Astrocyte (in vitro differentiated cells and primary cell): ENCODE measurements at regions not wholly inside any gene's neighbourhood (a gene's known extent, or its start where the extent isn't known, plus 50 kb on each side); places are given as distances from the start of the nearest gene placed in this dataset.

Source experiments
- DNase-seq: peaks from one replicate; pipeline ENCODE4 v3.0.0-alpha.2; 2010; ENCODE audit warnings: low read depth
- FAIRE-seq: peaks from 2 replicates; lab custom pipeline; 2011; peaks lifted over from hg19 to GRCh38; lab: Jason Lieb, UNC
- H2AFZ ChIP-seq: 2 replicates; pipeline ENCODE4 v1.6.0; 2012; ENCODE audit warnings: low read depth, low read length, inconsistent platforms
- H3K27ac ChIP-seq: 2 replicates; pipeline ENCODE4 v1.5.1; 2011; ENCODE audit warnings: low read depth, low read length, inconsistent platforms
- H3K27me3 ChIP-seq: 2 replicates; pipeline ENCODE4 v1.6.0; 2011; ENCODE audit warnings: low read length, inconsistent platforms; ENCODE audit not compliant: insufficient read depth
- H3K36me3 ChIP-seq: 2 replicates; pipeline ENCODE4 v1.5.1; 2011; ENCODE audit warnings: low read length, inconsistent platforms; ENCODE audit not compliant: insufficient read depth
- H3K4me1 ChIP-seq: 2 replicates; pipeline ENCODE4 v1.5.1; 2011; ENCODE audit warnings: low read length, inconsistent platforms; ENCODE audit not compliant: insufficient read depth
- H3K4me2 ChIP-seq: 2 replicates; pipeline ENCODE4 v1.6.0; 2012; ENCODE audit warnings: low read length, inconsistent platforms
- H3K4me3 ChIP-seq: 2 replicates; pipeline ENCODE4 v1.5.1; 2011; ENCODE audit warnings: low read depth, mild to moderate bottlenecking, low read length, inconsistent platforms; ENCODE audit not compliant: insufficient read depth
- H3K79me2 ChIP-seq: 2 replicates; pipeline ENCODE4 v1.6.0; 2012; ENCODE audit warnings: mild to moderate bottlenecking, low read length, inconsistent platforms; ENCODE audit not compliant: insufficient read depth
- H3K9ac ChIP-seq: 2 replicates; pipeline ENCODE4 v1.6.0; 2012; ENCODE audit warnings: mild to moderate bottlenecking, low read length, inconsistent platforms
- H3K9me3 ChIP-seq: 2 replicates; pipeline ENCODE4 v1.5.1; 2012; ENCODE audit warnings: low read depth, mild to moderate bottlenecking, low read length, inconsistent platforms; ENCODE audit not compliant: insufficient read depth
- H4K20me1 ChIP-seq: 2 replicates; pipeline ENCODE4 v1.6.0; 2012; ENCODE audit warnings: low read length, inconsistent platforms; ENCODE audit not compliant: insufficient read depth
- H3K27ac Mint-ChIP-seq: one replicate; pipeline ENCODE4 v1.8.0; 2021; ENCODE audit warnings: mild to moderate bottlenecking, mixed read lengths; ENCODE audit not compliant: unreplicated experiment
- H3K27me3 Mint-ChIP-seq: one replicate; pipeline ENCODE4 v1.8.0; 2021; ENCODE audit warnings: low read depth, mixed read lengths; ENCODE audit not compliant: unreplicated experiment
- H3K36me3 Mint-ChIP-seq: one replicate; pipeline ENCODE4 v1.8.0; 2021; ENCODE audit warnings: low read depth, mixed read lengths; ENCODE audit not compliant: unreplicated experiment
- H3K4me1 Mint-ChIP-seq: one replicate; pipeline ENCODE4 v1.8.0; 2021; ENCODE audit warnings: low read depth, mixed read lengths; ENCODE audit not compliant: unreplicated experiment
- H3K4me3 Mint-ChIP-seq: one replicate; pipeline ENCODE4 v1.8.0; 2021; ENCODE audit warnings: mild to moderate bottlenecking, moderate library complexity, mixed read lengths; ENCODE audit not compliant: unreplicated experiment
- H3K9me3 Mint-ChIP-seq: one replicate; pipeline ENCODE4 v1.8.0; 2021; ENCODE audit warnings: mild to moderate bottlenecking, mixed read lengths; ENCODE audit not compliant: unreplicated experiment
- EZH2 ChIP-seq: IDR thresholded peaks from 2 replicates; pipeline ENCODE4 v1.6.1; 2012; ENCODE audit warnings: mild to moderate bottlenecking, low read length, inconsistent platforms; ENCODE audit not compliant: insufficient read depth
- TF ChIP-seq, protein P1 (sequence below): IDR thresholded peaks from 2 replicates; pipeline ENCODE4 v1.5.1; 2011; ENCODE audit warnings: low read depth, mild to moderate bottlenecking, inconsistent platforms, low read length, moderate library complexity; ENCODE audit not compliant: insufficient read depth

- no peaks in the 10 kb centered on the region for H3K9me3 ChIP-seq
- H2AFZ ChIP-seq: no peak overlapping the region
- no peaks in the 10 kb centered on the region for H3K27me3 Mint-ChIP-seq
- no peak overlapping the region for H3K4me3 ChIP-seq
- no peaks in the 10 kb centered on the region for H3K36me3 ChIP-seq
- H3K27me3 ChIP-seq: no peaks in the 10 kb centered on the region
- no peak overlapping the region for H3K27ac ChIP-seq
- H3K4me1 Mint-ChIP-seq: peaks cover 25% of the 10 kb centered on the region
- DNase-seq (no peak), FAIRE-seq (no peak)
- H3K79me2 ChIP-seq: no peaks in the 10 kb centered on the region
- H3K4me1 ChIP-seq: peaks cover 18% of the 10 kb centered on the region
- TF ChIP-seq EZH2: no peak
- TF ChIP-seq, protein P1, sequence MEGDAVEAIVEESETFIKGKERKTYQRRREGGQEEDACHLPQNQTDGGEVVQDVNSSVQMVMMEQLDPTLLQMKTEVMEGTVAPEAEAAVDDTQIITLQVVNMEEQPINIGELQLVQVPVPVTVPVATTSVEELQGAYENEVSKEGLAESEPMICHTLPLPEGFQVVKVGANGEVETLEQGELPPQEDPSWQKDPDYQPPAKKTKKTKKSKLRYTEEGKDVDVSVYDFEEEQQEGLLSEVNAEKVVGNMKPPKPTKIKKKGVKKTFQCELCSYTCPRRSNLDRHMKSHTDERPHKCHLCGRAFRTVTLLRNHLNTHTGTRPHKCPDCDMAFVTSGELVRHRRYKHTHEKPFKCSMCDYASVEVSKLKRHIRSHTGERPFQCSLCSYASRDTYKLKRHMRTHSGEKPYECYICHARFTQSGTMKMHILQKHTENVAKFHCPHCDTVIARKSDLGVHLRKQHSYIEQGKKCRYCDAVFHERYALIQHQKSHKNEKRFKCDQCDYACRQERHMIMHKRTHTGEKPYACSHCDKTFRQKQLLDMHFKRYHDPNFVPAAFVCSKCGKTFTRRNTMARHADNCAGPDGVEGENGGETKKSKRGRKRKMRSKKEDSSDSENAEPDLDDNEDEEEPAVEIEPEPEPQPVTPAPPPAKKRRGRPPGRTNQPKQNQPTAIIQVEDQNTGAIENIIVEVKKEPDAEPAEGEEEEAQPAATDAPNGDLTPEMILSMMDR: no peak
- no peaks in the 10 kb centered on the region for H3K36me3 Mint-ChIP-seq
- H3K9me3 Mint-ChIP-seq: peaks cover 4% of the 10 kb centered on the region
- no peaks in the 10 kb centered on the region for H4K20me1 ChIP-seq
- H3K4me2 ChIP-seq: no peak overlapping the region
- H3K27ac Mint-ChIP-seq: no peak overlapping the region
- H3K9ac ChIP-seq: no peak overlapping the region
- H3K4me3 Mint-ChIP-seq: no peak overlapping the region
Measured at GRCh38 chr1:172944931-172945330, 105.8 kb downstream of the TNFSF18 start.

DNA sequence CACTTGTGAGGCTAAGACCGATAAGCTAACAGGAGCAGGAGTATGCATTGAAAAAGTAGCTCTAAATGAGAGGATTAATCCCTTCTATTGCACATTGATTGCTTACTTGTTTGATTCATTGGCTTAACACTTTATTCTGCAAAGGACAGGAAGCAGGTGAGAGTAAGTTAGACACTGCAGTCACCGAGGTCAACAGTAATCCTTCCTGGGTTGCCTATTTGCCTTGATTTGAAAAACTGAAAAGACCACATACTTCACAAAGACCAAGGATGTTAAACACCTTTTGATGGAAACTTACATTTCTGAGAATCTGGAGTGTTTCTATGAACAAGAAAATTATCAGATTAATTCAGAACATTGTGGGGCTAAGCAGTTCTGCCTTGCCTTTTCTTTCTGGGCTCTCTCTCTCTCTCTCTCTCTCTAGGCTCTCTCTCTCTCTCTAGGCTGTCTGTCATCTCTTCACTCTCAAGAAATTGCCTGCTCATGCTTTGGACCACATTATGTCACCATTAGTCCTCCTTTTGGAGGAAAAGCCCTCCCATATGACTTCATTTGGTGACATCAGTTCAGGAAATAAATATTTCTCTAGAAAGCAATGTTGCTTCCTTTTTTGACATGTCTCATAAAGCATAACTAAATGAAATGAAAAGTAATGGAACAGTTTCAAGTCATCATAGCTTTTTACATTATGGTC lies 103.8 kb downstream of the TNFSF18 start:
- Histone ChIP-seq H3K27me3 (no peaks in the 10 kb centered on the region), H3K4me3 (no peak overlapping the region), H3K27ac (no peak overlapping the region), H3K79me2 (no peaks in the 10 kb centered on the region), H3K4me1 (peaks cover 8% of the 10 kb centered on the region), H3K9ac (no peak overlapping the region), H3K4me2 (no peak overlapping the region), H4K20me1 (no peaks in the 10 kb centered on the region), H2AFZ (no peak overlapping the region), H3K9me3 (no peaks in the 10 kb centered on the region), H3K36me3 (no peaks in the 10 kb centered on the region)
- DNase-seq (no peak), FAIRE-seq (no peak)
- H3K27me3 Mint-ChIP-seq: no peaks in the 10 kb centered on the region
- H3K27ac Mint-ChIP-seq: peak overlapping the region; percentile 13
- TF ChIP-seq, protein P1: no peak
- H3K36me3 Mint-ChIP-seq: no peaks in the 10 kb centered on the region
- peaks cover 4% of the 10 kb centered on the region for H3K9me3 Mint-ChIP-seq
- H3K4me3 Mint-ChIP-seq: no peak overlapping the region
- peaks cover 20% of the 10 kb centered on the region for H3K4me1 Mint-ChIP-seq

DNA sequence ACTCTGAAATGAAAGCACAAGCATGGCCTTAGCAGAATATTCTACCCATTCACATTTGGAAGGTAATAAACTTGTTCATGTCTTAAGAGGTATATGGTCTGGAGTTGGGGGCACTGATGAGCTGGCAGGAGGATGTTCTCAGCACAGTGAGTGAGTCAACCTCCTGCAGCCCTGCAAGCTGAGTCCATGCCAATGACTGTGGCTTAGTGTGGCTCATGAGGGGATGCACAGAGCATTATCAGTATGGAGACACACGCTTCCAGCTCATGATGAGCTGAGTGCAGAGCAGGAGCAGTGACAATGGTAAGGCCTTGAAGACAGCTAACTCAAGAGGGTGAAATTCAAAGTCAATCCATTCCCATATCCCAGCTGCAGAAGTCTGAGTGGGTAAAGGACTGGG lies 102.3 kb downstream of the TNFSF18 start:
- Mint-ChIP-seq H3K9me3 (peaks cover 3% of the 10 kb centered on the region), H3K27ac (no peak overlapping the region), H3K4me3 (no peak overlapping the region), H3K36me3 (no peaks in the 10 kb centered on the region), H3K4me1 (peaks cover 21% of the 10 kb centered on the region), H3K27me3 (no peaks in the 10 kb centered on the region)
- TF ChIP-seq, protein P1: no peak
- no peak for TF ChIP-seq EZH2
- H3K79me2 ChIP-seq: no peaks in the 10 kb centered on the region
- H3K27me3 ChIP-seq: no peaks in the 10 kb centered on the region
- no peak overlapping the region for H3K4me2 ChIP-seq
- no peaks in the 10 kb centered on the region for H3K36me3 ChIP-seq
- H3K4me3 ChIP-seq: no peak overlapping the region
- H3K4me1 ChIP-seq: peaks cover 8% of the 10 kb centered on the region
- FAIRE-seq: peak; percentile 99
- H3K27ac ChIP-seq: peak overlapping the region; percentile 7
- no peaks in the 10 kb centered on the region for H4K20me1 ChIP-seq
- H3K9me3 ChIP-seq: no peaks in the 10 kb centered on the region
- H2AFZ ChIP-seq: no peak overlapping the region
- peak; percentile 89 for DNase-seq
- H3K9ac ChIP-seq: no peak overlapping the region
